HEK293 (cell line): ENCODE measurements at regions not wholly inside any gene's neighbourhood (a gene's known extent, or its start where the extent isn't known, plus 50 kb on each side); places are given as distances from the start of the nearest gene placed in this dataset.
A peak's percentile ranks its signal among the peaks of the same experiment; 100 is the strongest.

Source experiments
- CTCF ChIA-PET: fragments of 350-600 bp; formaldehyde crosslinking; extraction: SDS; loops from one replicate; lab custom pipeline; 2021; ENCODE audit warnings: antibody characterized with exemption; lab: Yijun Ruan, JAX
- POLR2A ChIA-PET: fragments of 300-600 bp; formaldehyde crosslinking; extraction: SDS; loops from one replicate; lab custom pipeline; 2020; ENCODE audit warnings: antibody characterized with exemption, inconsistent platforms; lab: Yijun Ruan, JAX
- H3K27ac ChIP-seq: fragments of 200-500 bp; sonication (Bioruptor generic); 2 replicates; pipeline ENCODE4 v1.5.1; 2014; ENCODE audit warnings: low read depth, low read length, control low read depth, inconsistent platforms; ENCODE audit errors: extremely low read depth
- H3K36me3 ChIP-seq, 2 experiments: fragments of 200-500 bp in 1 of 2; sonication (Bioruptor generic) in 1 of 2; 1 replicate in 1 of 2; 2 replicates in 1 of 2; pipeline ENCODE4 v1.5.1; 2014 to 2017; ENCODE audit warnings: inconsistent platforms in 2 of 2, low read length in 2 of 2; ENCODE audit not compliant: control insufficient read depth in 2 of 2, insufficient read depth in 1 of 2
- H3K4me1 ChIP-seq: fragments of 200-500 bp; sonication (Bioruptor generic); 2 replicates; pipeline ENCODE4 v1.5.1; 2014; ENCODE audit warnings: mild to moderate bottlenecking, low read length, inconsistent platforms; ENCODE audit not compliant: control insufficient read depth, insufficient read depth
- H3K4me3 ChIP-seq: 2 replicates; pipeline ENCODE4 v1.5.1; 2011; ENCODE audit warnings: low read depth, mild to moderate bottlenecking, control low read depth, low read length, moderate library complexity
- H3K9me3 ChIP-seq: fragments of 200-500 bp; sonication (Bioruptor generic); 2 replicates; pipeline ENCODE4 v1.5.1; 2014; ENCODE audit warnings: low read depth, low read length, inconsistent platforms; ENCODE audit not compliant: control insufficient read depth, insufficient read depth
- HIC1 ChIP-seq: fragments of 450-650 bp; formaldehyde crosslinking; IDR thresholded peaks from 2 replicates; pipeline ENCODE4 v1.5.1; 2016; ENCODE audit warnings: missing biosample characterization, missing genetic modification characterization
- KLF1 ChIP-seq: fragments of 450-650 bp; formaldehyde crosslinking; IDR thresholded peaks from 2 replicates; pipeline ENCODE4 v1.5.1; 2016; ENCODE audit warnings: missing biosample characterization, missing genetic modification characterization
- KLF10 ChIP-seq: fragments of 450-650 bp; IDR thresholded peaks from 2 replicates; pipeline ENCODE4 v1.5.1; 2018; ENCODE audit warnings: missing biosample characterization, mild to moderate bottlenecking, missing genetic modification characterization
- KLF9 ChIP-seq: fragments of 450-650 bp; formaldehyde crosslinking; IDR thresholded peaks from 2 replicates; pipeline ENCODE4 v1.5.1; 2016; ENCODE audit warnings: missing biosample characterization, missing genetic modification characterization, low read depth
- PRDM10 ChIP-seq: fragments of 450-650 bp; formaldehyde crosslinking; IDR thresholded peaks from 2 replicates; pipeline ENCODE4 v1.5.1; 2016; ENCODE audit warnings: missing biosample characterization, missing genetic modification characterization
- SP7 ChIP-seq: fragments of 450-650 bp; formaldehyde crosslinking; IDR thresholded peaks from 2 replicates; pipeline ENCODE4 v1.5.1; 2016; ENCODE audit warnings: missing biosample characterization, missing genetic modification characterization
- TCF7L2 ChIP-seq: IDR thresholded peaks from 2 replicates; pipeline ENCODE4 v1.6.1; 2011; ENCODE audit warnings: low read depth, mild to moderate bottlenecking, inconsistent platforms, low read length, moderate library complexity, borderline replicate concordance
- TSHZ1 ChIP-seq: fragments of 450-650 bp; formaldehyde crosslinking; IDR thresholded peaks from 2 replicates; pipeline ENCODE4 v1.5.1; 2016; ENCODE audit warnings: missing biosample characterization, missing genetic modification characterization, borderline replicate concordance
- YY2 ChIP-seq: fragments of 450-650 bp; formaldehyde crosslinking; IDR thresholded peaks from 2 replicates; pipeline ENCODE4 v1.5.1; 2016; ENCODE audit warnings: missing biosample characterization, missing genetic modification characterization
- ZBTB10 ChIP-seq: fragments of 450-650 bp; formaldehyde crosslinking; IDR thresholded peaks from 2 replicates; pipeline ENCODE4 v1.5.1; 2016; ENCODE audit warnings: missing biosample characterization, missing genetic modification characterization
- ZIC2 ChIP-seq: fragments of 450-650 bp; formaldehyde crosslinking; IDR thresholded peaks from 2 replicates; pipeline ENCODE4 v1.5.1; 2016; ENCODE audit warnings: missing biosample characterization, missing genetic modification characterization
- ZNF23 ChIP-seq: fragments of 450-650 bp; formaldehyde crosslinking; IDR thresholded peaks from 2 replicates; pipeline ENCODE4 v1.5.1; 2016; ENCODE audit warnings: missing biosample characterization, missing genetic modification characterization, borderline replicate concordance
- ZNF239 ChIP-seq: fragments of 450-650 bp; formaldehyde crosslinking; IDR thresholded peaks from 2 replicates; pipeline ENCODE4 v1.5.1; 2016; ENCODE audit warnings: missing biosample characterization, missing genetic modification characterization
- ZNF473 ChIP-seq: fragments of 450-650 bp; formaldehyde crosslinking; IDR thresholded peaks from 2 replicates; pipeline ENCODE4 v1.5.1; 2017; ENCODE audit warnings: missing biosample characterization, missing genetic modification characterization
- ZNF514 ChIP-seq: fragments of 450-650 bp; formaldehyde crosslinking; IDR thresholded peaks from 2 replicates; pipeline ENCODE4 v1.5.1; 2016; ENCODE audit warnings: missing biosample characterization, missing genetic modification characterization
- ZNF544 ChIP-seq: fragments of 450-650 bp; formaldehyde crosslinking; IDR thresholded peaks from 2 replicates; pipeline ENCODE4 v1.5.0; 2017; ENCODE audit warnings: missing biosample characterization, missing genetic modification characterization
- ZNF600 ChIP-seq: fragments of 450-650 bp; formaldehyde crosslinking; IDR thresholded peaks from 2 replicates; pipeline ENCODE4 v1.5.1; 2016; ENCODE audit warnings: missing biosample characterization, missing genetic modification characterization
- ZNF658 ChIP-seq: fragments of 450-650 bp; formaldehyde crosslinking; IDR thresholded peaks from 2 replicates; pipeline ENCODE4; 2016; ENCODE audit warnings: missing biosample characterization, missing genetic modification characterization
- ZNF701 ChIP-seq: fragments of 450-650 bp; formaldehyde crosslinking; IDR thresholded peaks from 2 replicates; pipeline ENCODE4 v1.5.1; 2016; ENCODE audit warnings: missing biosample characterization, missing genetic modification characterization
- ZNF830 ChIP-seq: fragments of 450-650 bp; IDR thresholded peaks from 2 replicates; pipeline ENCODE4 v1.5.0; 2018; ENCODE audit warnings: missing biosample characterization, missing genetic modification characterization, low read depth, mild to moderate bottlenecking, moderate library complexity
- ZSCAN18 ChIP-seq: fragments of 450-650 bp; formaldehyde crosslinking; IDR thresholded peaks from 2 replicates; pipeline ENCODE4 v1.5.1; 2016; ENCODE audit warnings: missing biosample characterization, missing genetic modification characterization

- ChIA-PET CTCF (interaction anchor here (0.6 to 2.1 kb wide), 12 partner anchors 12 to 179 kb away, joined by 3 to 7 read pairs (median 4); no protein-coding TSS in a partner anchor), POLR2A (no interaction called here)
- TF ChIP-seq PRDM10 (tag by site-specific recombination) (no peak), ZNF544 (no peak), TSHZ1 (no peak), ZNF658 (tag by site-specific recombination) (no peak), KLF10 (no peak), ZNF23 (tag by site-specific recombination) (no peak), ZNF239 (tag by site-specific recombination) (no peak), ZNF830 (tag by site-specific recombination) (no peak), ZBTB10 (tag by site-specific recombination) (no peak), ZNF600 (tag by site-specific recombination) (no peak), ZNF473 (tag by site-specific recombination) (no peak), ZIC2 (no peak), ZNF701 (no peak), KLF9 (tag by site-specific recombination) (no peak), KLF1 (tag by site-specific recombination) (no peak)
- Histone ChIP-seq H3K27ac (no peak overlapping the region), H3K9me3 (no peaks in the 10 kb centered on the region), H3K4me1 (no peaks in the 10 kb centered on the region), H3K4me3 (no peak overlapping the region), H3K36me3 (no peaks in the 10 kb centered on the region)
Measured at GRCh38 chr22:22397292-22397870, 111.2 kb downstream of the ZNF280B start.

GRCh38 chr22:22397875-22398524 lies 110.5 kb downstream of the ZNF280B start:
- TF ChIP-seq HIC1 (tag by site-specific recombination) (no peak), ZNF514 (tag by site-specific recombination) (no peak), KLF1 (tag by site-specific recombination) (0 out of 2 replicates have a peak, but pooled peaks have one; percentile 28), SP7 (tag by site-specific recombination) (no peak), ZSCAN18 (tag by site-specific recombination) (no peak), TCF7L2 (no peak), YY2 (tag by site-specific recombination) (no peak)
- no peaks in the 10 kb centered on the region for H3K36me3 ChIP-seq
- no peak overlapping the region for H3K4me3 ChIP-seq
- no peak overlapping the region for H3K27ac ChIP-seq
- POLR2A ChIA-PET: no interaction called here
- no peaks in the 10 kb centered on the region for H3K9me3 ChIP-seq
- H3K4me1 ChIP-seq: no peaks in the 10 kb centered on the region
- CTCF ChIA-PET: interaction anchor here (0.7 to 2.1 kb wide), 8 partner anchors 11 to 178 kb away, joined by 3 to 7 read pairs (median 5); no protein-coding TSS in a partner anchor
